ENCODE measurements at regions not wholly inside any gene's neighbourhood (a gene's known extent, or its start where the extent isn't known, plus 50 kb on each side); places are given as distances from the start of the nearest gene placed in this dataset.

GRCh38 chr6:80472271-80472670, 365.8 kb downstream of the BCKDHB start:
- Histone ChIP-seq H3K9me2 (ENCODE audit: insufficient read depth) (peaks cover 3% of the 10 kb centered on the region), H3K36me3 (ENCODE audit: low read depth) (no peaks in the 10 kb centered on the region), H3K27ac (no peak overlapping the region), H3K4me3 (no peak overlapping the region), H3K79me2 (ENCODE audit: insufficient read depth) (no peaks in the 10 kb centered on the region), H3K9me3 (ENCODE audit: low read depth) (no peaks in the 10 kb centered on the region), H3K4me2 (ENCODE audit: unreplicated experiment) (no peak overlapping the region), H3K4me1 (ENCODE audit: insufficient read depth) (peaks cover 15% of the 10 kb centered on the region), H2AFZ (no peak overlapping the region), H3F3A (ENCODE audit: insufficient read depth) (no peaks in the 10 kb centered on the region), H4K20me1 (ENCODE audit: insufficient read depth) (no peaks in the 10 kb centered on the region), H3K27me3 (replicated peaks; ENCODE audit: insufficient read depth) (no peaks in the 10 kb centered on the region), H3K9ac (no peak overlapping the region)
- in situ Hi-C loops (cut with MboI), result no loop called here
- WGBS, 2 experiments (ENCODE audit: low coverage in 1 of 2, low lambda C conversion rate in 2 of 2, missing lambda C conversion rate in 2 of 2), result 5 to 18% methylated on average over 1 of the region's 1 CpG
- TF ChIP-seq EZH2phosphoT487 (IDR thresholded peaks at IDR 0.05; ENCODE audit: insufficient read depth, low read depth), result no peak
- TF ChIP-seq EZH2 (IDR thresholded peaks at IDR 0.05; ENCODE audit: insufficient read depth, poor library complexity, severe bottlenecking), result no peak
- peak; percentile 62 for DNase-seq

GRCh38 chr6:80469977-80470376, 363.5 kb downstream of the BCKDHB start:
- Histone ChIP-seq H3K27ac (no peak overlapping the region), H3K4me1 (ENCODE audit: insufficient read depth) (peaks cover 12% of the 10 kb centered on the region), H3K9me3 (ENCODE audit: low read depth) (no peaks in the 10 kb centered on the region), H3K79me2 (ENCODE audit: insufficient read depth) (no peaks in the 10 kb centered on the region), H3K9ac (no peak overlapping the region), H3K36me3 (ENCODE audit: low read depth) (no peaks in the 10 kb centered on the region), H3F3A (ENCODE audit: insufficient read depth) (no peaks in the 10 kb centered on the region), H4K20me1 (ENCODE audit: insufficient read depth) (no peaks in the 10 kb centered on the region), H3K4me3 (no peak overlapping the region), H3K27me3 (replicated peaks; ENCODE audit: insufficient read depth) (no peaks in the 10 kb centered on the region), H3K9me2 (ENCODE audit: insufficient read depth) (peaks cover 3% of the 10 kb centered on the region), H2AFZ (no peak overlapping the region), H3K4me2 (ENCODE audit: unreplicated experiment) (no peak overlapping the region)
- WGBS, 2 experiments (ENCODE audit: low coverage in 1 of 2, low lambda C conversion rate in 2 of 2, missing lambda C conversion rate in 2 of 2), result 57 to 70% methylated on average over 2 of the region's 2 CpGs
- in situ Hi-C loops (cut with MboI), result no loop called here
- TF ChIP-seq EZH2 (IDR thresholded peaks at IDR 0.05; ENCODE audit: insufficient read depth, poor library complexity, severe bottlenecking), result no peak
- TF ChIP-seq EZH2phosphoT487 (IDR thresholded peaks at IDR 0.05; ENCODE audit: insufficient read depth, low read depth), result no peak
- no peak for DNase-seq

- in situ Hi-C loops (cut with MboI), result no loop called here
- H3K79me2 ChIP-seq (ENCODE audit: insufficient read depth), result no peaks in the 10 kb centered on the region
Observed at GRCh38 chr6:80468398-80468797, 361.9 kb downstream of the BCKDHB start.

GRCh38 chr6:80467408-80467807, 360.9 kb downstream of the BCKDHB start:
- Histone ChIP-seq H3K4me3 (no peak overlapping the region), H3F3A (ENCODE audit: insufficient read depth) (no peaks in the 10 kb centered on the region), H3K27ac (no peak overlapping the region), H3K9ac (no peak overlapping the region), H3K4me2 (ENCODE audit: unreplicated experiment) (no peak overlapping the region), H3K36me3 (ENCODE audit: low read depth) (no peaks in the 10 kb centered on the region), H2AFZ (no peak overlapping the region), H3K27me3 (replicated peaks; ENCODE audit: insufficient read depth) (no peaks in the 10 kb centered on the region), H3K9me3 (ENCODE audit: low read depth) (no peaks in the 10 kb centered on the region), H3K4me1 (ENCODE audit: insufficient read depth) (peaks cover 10% of the 10 kb centered on the region), H4K20me1 (ENCODE audit: insufficient read depth) (no peaks in the 10 kb centered on the region), H3K9me2 (ENCODE audit: insufficient read depth) (peaks cover 3% of the 10 kb centered on the region), H3K79me2 (ENCODE audit: insufficient read depth) (no peaks in the 10 kb centered on the region)
- in situ Hi-C loops (cut with MboI), result no loop called here
- WGBS, 2 experiments (ENCODE audit: low coverage in 1 of 2, low lambda C conversion rate in 2 of 2, missing lambda C conversion rate in 2 of 2), result 90 to 94% methylated on average over 2 of the region's 2 CpGs
- TF ChIP-seq EZH2phosphoT487 (IDR thresholded peaks at IDR 0.05; ENCODE audit: insufficient read depth, low read depth), result no peak
- no peak for TF ChIP-seq EZH2 (IDR thresholded peaks at IDR 0.05; ENCODE audit: insufficient read depth, poor library complexity, severe bottlenecking)
- DNase-seq, result no peak

More at GRCh38 chr6:80468398-80468797, 361.9 kb downstream of the BCKDHB start:
- TF ChIP-seq EZH2 (IDR thresholded peaks at IDR 0.05; ENCODE audit: insufficient read depth, poor library complexity, severe bottlenecking), result no peak
- no peak for TF ChIP-seq EZH2phosphoT487 (IDR thresholded peaks at IDR 0.05; ENCODE audit: insufficient read depth, low read depth)
- no peaks in the 10 kb centered on the region for H3K27me3 ChIP-seq (replicated peaks; ENCODE audit: insufficient read depth)
- H3K4me2 ChIP-seq (ENCODE audit: unreplicated experiment), result no peak overlapping the region
- no peak overlapping the region for H3K27ac ChIP-seq
- H3F3A ChIP-seq (ENCODE audit: insufficient read depth), result no peaks in the 10 kb centered on the region
- H3K9me2 ChIP-seq (ENCODE audit: insufficient read depth), result peaks cover 3% of the 10 kb centered on the region
- DNase-seq, result no peak
- H3K4me3 ChIP-seq, result no peak overlapping the region
- no peaks in the 10 kb centered on the region for H4K20me1 ChIP-seq (ENCODE audit: insufficient read depth)
- H3K4me1 ChIP-seq (ENCODE audit: insufficient read depth), result peaks cover 12% of the 10 kb centered on the region
- no peaks in the 10 kb centered on the region for H3K9me3 ChIP-seq (ENCODE audit: low read depth)
- H3K36me3 ChIP-seq (ENCODE audit: low read depth), result no peaks in the 10 kb centered on the region
- WGBS, 2 experiments (ENCODE audit: low coverage in 1 of 2, low lambda C conversion rate in 2 of 2, missing lambda C conversion rate in 2 of 2), result 97% methylated on average over 2 of the region's 2 CpGs
- H3K9ac ChIP-seq, result no peak overlapping the region
- H2AFZ ChIP-seq, result no peak overlapping the region

- TF ChIP-seq EZH2phosphoT487 (IDR thresholded peaks at IDR 0.05; ENCODE audit: insufficient read depth, low read depth) (no peak), EZH2 (IDR thresholded peaks at IDR 0.05; ENCODE audit: insufficient read depth, poor library complexity, severe bottlenecking) (no peak)
- Histone ChIP-seq H4K20me1 (ENCODE audit: insufficient read depth) (no peaks in the 10 kb centered on the region), H3K4me3 (no peak overlapping the region), H3K79me2 (ENCODE audit: insufficient read depth) (no peaks in the 10 kb centered on the region), H3K27ac (no peak overlapping the region), H3K4me1 (ENCODE audit: insufficient read depth) (peaks cover 6% of the 10 kb centered on the region), H3K36me3 (ENCODE audit: low read depth) (no peaks in the 10 kb centered on the region), H3K9ac (no peak overlapping the region), H2AFZ (no peak overlapping the region), H3K27me3 (replicated peaks; ENCODE audit: insufficient read depth) (no peaks in the 10 kb centered on the region), H3K9me2 (ENCODE audit: insufficient read depth) (peaks cover 3% of the 10 kb centered on the region), H3F3A (ENCODE audit: insufficient read depth) (0 out of 2 replicates have a peak, but pooled peaks cover 2% of the 10 kb centered on the region), H3K4me2 (ENCODE audit: unreplicated experiment) (no peak overlapping the region), H3K9me3 (ENCODE audit: low read depth) (no peaks in the 10 kb centered on the region)
- DNase-seq, result no peak
- in situ Hi-C loops (cut with MboI), result no loop called here
- WGBS, 2 experiments (ENCODE audit: low coverage in 1 of 2, low lambda C conversion rate in 2 of 2, missing lambda C conversion rate in 2 of 2), result 98 to 100% methylated on average over 2 of the region's 2 CpGs
Observed at GRCh38 chr6:80466981-80467380, 360.5 kb downstream of the BCKDHB start.

Data from GM23248 (cell line).